Endothelial cell of umbilical vein (primary cell): ENCODE measurements at regions not wholly inside any gene's neighbourhood (a gene's known extent, or its start where the extent isn't known, plus 50 kb on each side); places are given as distances from the start of the nearest gene placed in this dataset.

Experiments used
- CTCF ChIP-seq, 2 donors: IDR thresholded peaks; 1 replicate in 1 of 2; 2 replicates in 1 of 2; pipeline ENCODE4 v1.5.1; 2011; ENCODE audit warnings: low read length in 2 of 2, mild to moderate bottlenecking in 2 of 2, moderate library complexity in 2 of 2, control low read depth in 1 of 2, inconsistent platforms in 1 of 2, low read depth in 1 of 2; ENCODE audit not compliant: insufficient read depth in 1 of 2; ENCODE audit errors: extremely low read depth in 1 of 2
- EZH2 ChIP-seq: IDR thresholded peaks from 2 replicates; pipeline ENCODE4 v1.6.1; 2012; ENCODE audit warnings: borderline replicate concordance, low read depth, mild to moderate bottlenecking, moderate library complexity, low read length, inconsistent platforms; ENCODE audit not compliant: severe bottlenecking
- POLR2AphosphoS5 ChIP-seq: IDR thresholded peaks from 2 replicates; pipeline ENCODE4 v1.6.1; 2012; ENCODE audit warnings: low read depth, mild to moderate bottlenecking, control low read depth, low read length, moderate library complexity; ENCODE audit not compliant: insufficient read depth

GRCh38 chr4:13166214-13166613 lies 317.9 kb downstream of the RAB28 start:
- no peak for TF ChIP-seq CTCF (IDR thresholded peaks at IDR 0.05; ENCODE audit: extremely low read depth in 1 of 2, insufficient read depth in 1 of 2, low read depth in 1 of 2, low read length in 2 of 2)
- TF ChIP-seq EZH2, result no peak
- no peak for TF ChIP-seq POLR2AphosphoS5
